Hepatocyte (in vitro differentiated cells): ENCODE measurements at regions not wholly inside any gene's neighbourhood (a gene's known extent, or its start where the extent isn't known, plus 50 kb on each side); places are given as distances from the start of the nearest gene placed in this dataset.

ENCODE experiments used
- EZH2 ChIP-seq: fragments of 200-600 bp; sonication (generic); IDR thresholded peaks from 2 replicates; pipeline ENCODE4 v1.6.1; 2016; ENCODE audit warnings: antibody characterized with exemption, mild to moderate bottlenecking, borderline replicate concordance
- TF ChIP-seq, protein P1 (sequence below): fragments of 200-600 bp; sonication (generic); IDR thresholded peaks from 2 replicates; pipeline ENCODE4 v1.5.1; 2016; ENCODE audit warnings: antibody characterized with exemption, mild to moderate bottlenecking; ENCODE audit not compliant: poor library complexity

DNA sequence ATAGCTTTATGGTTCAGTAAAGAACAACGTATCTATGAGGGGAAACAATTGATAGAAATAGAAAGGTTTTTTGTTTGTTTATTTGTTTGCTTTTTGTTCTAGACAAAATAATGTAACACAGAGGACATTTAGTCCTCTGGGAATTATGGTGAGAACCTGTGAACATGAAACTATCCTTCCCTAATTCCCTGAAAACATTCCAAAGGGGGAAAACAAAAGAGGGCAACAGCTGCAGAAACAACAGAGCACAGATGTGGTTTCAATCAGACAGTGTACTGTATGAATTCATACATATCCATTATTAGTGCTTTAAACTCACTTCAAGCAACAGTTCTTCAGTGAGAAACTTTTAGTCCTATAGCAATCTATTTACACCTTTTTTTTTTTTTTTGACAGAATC is 1489.8 kb upstream of the C9orf72 start:
- no peak for TF ChIP-seq EZH2
- TF ChIP-seq, protein P1, sequence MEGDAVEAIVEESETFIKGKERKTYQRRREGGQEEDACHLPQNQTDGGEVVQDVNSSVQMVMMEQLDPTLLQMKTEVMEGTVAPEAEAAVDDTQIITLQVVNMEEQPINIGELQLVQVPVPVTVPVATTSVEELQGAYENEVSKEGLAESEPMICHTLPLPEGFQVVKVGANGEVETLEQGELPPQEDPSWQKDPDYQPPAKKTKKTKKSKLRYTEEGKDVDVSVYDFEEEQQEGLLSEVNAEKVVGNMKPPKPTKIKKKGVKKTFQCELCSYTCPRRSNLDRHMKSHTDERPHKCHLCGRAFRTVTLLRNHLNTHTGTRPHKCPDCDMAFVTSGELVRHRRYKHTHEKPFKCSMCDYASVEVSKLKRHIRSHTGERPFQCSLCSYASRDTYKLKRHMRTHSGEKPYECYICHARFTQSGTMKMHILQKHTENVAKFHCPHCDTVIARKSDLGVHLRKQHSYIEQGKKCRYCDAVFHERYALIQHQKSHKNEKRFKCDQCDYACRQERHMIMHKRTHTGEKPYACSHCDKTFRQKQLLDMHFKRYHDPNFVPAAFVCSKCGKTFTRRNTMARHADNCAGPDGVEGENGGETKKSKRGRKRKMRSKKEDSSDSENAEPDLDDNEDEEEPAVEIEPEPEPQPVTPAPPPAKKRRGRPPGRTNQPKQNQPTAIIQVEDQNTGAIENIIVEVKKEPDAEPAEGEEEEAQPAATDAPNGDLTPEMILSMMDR = no peak
